Suprapubic skin (tissue), 3 donors: ENCODE measurements at regions not wholly inside any gene's neighbourhood (a gene's known extent, or its start where the extent isn't known, plus 50 kb on each side); places are given as distances from the start of the nearest gene placed in this dataset.

Experiments
- CTCF ChIP-seq, 2 donors: fragments of 200-600 bp in 1 of 2; fragments of 450-650 bp in 1 of 2; sonication (generic) in 1 of 2; IDR thresholded peaks; one replicate each; pipeline ENCODE4 v1.5.1; 2016 to 2019; ENCODE audit warnings: antibody characterized with exemption in 2 of 2, mild to moderate bottlenecking in 1 of 2, moderate library complexity in 1 of 2
- POLR2A ChIP-seq, 2 donors: fragments of 450-650 bp; IDR thresholded peaks; one replicate each; pipeline ENCODE4 v1.6.1; 2017; ENCODE audit warnings: antibody characterized with exemption in 2 of 2, mild to moderate bottlenecking in 2 of 2, moderate library complexity in 2 of 2

GRCh38 chr4:66331761-66332160 is 661.5 kb upstream of the EPHA5 start:
- TF ChIP-seq CTCF (IDR thresholded peaks at IDR 0.05) = no peak
- TF ChIP-seq POLR2A (IDR thresholded peaks at IDR 0.05) = no peak
